ENCODE measurements at regions not wholly inside any gene's neighbourhood (a gene's known extent, or its start where the extent isn't known, plus 50 kb on each side); places are given as distances from the start of the nearest gene placed in this dataset.
"Not testable (repeated sequence)": the region's sequence is repeated elsewhere in the genome, so short reads cannot be mapped to it uniquely, and the experiment has no call there.

DNA sequence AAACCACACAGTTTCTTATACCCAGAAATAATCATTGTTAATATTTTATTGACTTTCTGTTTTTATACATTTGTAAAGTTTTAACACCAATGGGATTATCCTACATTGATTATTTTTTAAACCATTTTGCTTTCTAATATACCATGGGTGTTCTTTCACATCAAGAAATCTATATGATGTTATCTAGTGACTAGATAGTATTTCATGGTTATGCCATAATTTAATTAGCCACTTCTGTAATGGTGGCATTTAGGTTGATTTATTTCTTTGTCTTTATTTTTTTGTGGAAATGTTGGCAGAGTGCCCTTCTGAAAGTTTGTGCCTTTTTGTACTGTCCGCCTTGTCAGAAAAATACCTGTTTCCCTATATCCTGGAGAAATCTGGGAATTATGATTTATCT is 193.3 kb downstream of the CEP135 start:
- no peak for DNase-seq (ENCODE audit: low read depth in 2 of 2)

DNA sequence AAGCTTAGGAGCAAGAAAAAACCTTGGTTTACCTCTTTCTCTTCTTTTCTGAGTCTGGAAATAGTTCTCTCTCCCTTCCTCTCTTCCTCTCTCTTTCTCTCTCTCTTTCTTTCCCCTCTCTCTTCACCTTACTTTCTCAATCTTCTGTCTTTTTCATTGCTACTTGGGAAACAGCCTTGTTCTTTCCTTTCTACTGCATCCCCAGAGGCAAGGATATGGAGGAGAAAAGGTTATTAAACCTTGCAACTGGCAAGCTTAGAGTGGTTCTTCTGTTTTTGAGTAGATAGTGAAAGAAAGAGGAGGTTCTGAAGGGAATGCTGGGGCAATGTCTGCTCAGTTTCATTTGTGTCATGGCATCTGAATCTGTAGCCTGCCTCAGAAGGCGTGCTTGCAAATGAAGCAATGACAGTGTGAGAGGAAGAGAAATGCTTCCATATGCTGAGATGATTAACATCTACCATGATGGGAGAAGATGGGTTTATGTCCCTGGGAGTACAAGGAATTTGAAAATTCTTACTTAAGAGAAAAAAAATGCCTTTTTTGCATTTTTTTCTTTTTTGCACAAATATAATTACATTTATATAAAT is 190.6 kb downstream of the CEP135 start:
- DNase-seq (ENCODE audit: low read depth in 2 of 2) = no peak

- not testable (repeated sequence) for DNase-seq (ENCODE audit: low read depth in 2 of 2)
These were observed 186.1 kb downstream of the CEP135 start for GRCh38 chr4:56134834-56135233.

GRCh38 chr4:56134266-56134665 is 185.5 kb downstream of the CEP135 start:
- DNase-seq (ENCODE audit: low read depth in 2 of 2) = peak in 1 of 2 donors; percentile 49

DNA sequence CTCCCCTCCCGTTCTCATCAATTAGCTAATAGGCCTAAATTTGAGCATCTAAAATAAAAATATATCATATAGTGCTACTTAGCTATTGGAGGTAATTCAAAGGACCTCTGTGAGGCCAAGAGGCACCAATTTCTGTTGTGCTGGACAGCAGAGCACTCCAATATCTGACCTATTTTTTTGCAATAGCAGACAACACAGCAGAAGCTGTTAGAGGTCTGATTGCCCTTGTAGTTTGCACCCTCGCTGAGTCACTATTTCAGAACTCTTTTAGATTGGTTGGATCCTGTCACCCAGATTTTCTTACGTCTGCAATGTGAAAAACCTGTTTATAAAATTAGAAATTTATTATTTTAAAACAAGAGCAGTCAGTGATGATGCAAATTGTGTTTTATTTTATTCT is 184.1 kb downstream of the CEP135 start:
- no peak for DNase-seq (ENCODE audit: low read depth in 2 of 2)

DNA sequence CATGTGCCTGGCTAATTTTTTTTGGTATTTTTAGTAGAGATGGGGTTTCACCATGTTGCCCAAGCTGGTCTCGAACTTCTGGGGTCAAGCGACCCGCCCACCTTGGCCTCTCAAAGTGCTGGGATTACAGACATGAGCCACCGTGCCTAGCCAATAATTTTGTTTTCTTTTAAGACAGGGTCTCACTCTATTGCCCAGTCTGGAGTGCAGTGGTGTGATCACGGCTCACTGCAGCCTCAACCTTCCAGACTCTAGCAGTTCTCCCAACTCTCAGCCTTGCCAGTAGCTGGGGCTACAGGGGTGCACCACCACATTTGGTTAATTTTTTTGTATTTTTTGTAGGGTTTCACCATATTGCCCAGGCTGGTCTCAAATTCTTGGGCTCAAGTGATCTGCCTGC is 183.4 kb downstream of the CEP135 start:
- not testable (repeated sequence) for DNase-seq (ENCODE audit: low read depth in 2 of 2)

GRCh38 chr4:56130606-56131155 is 181.9 kb downstream of the CEP135 start:
- DNase-seq (ENCODE audit: low read depth in 2 of 2) = peak in 1 of 2 donors; percentile 5

DNA sequence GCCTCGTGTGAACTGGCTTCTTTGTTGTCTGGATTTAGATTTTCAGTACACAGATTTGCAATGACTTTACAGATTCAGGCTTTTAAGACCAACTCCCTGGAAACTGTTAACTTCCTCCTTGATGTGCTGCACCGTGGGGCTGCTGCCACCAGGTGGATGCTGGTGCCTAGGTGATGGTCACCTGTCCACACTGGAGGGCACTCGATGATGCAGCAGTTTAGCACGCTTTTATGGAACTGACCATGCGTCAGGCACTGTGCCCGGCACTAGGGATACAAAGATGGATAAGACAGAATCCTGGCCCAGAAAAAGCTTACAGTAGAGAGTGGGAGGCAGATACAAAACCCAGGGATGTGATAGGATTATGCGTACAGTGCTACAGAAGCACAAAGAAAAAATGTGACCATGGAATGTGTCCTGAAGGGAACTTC is 180.7 kb downstream of the CEP135 start:
- no peak for DNase-seq (ENCODE audit: low read depth in 2 of 2)

- peak in 1 of 2 donors; percentile 55 for DNase-seq (ENCODE audit: low read depth in 2 of 2)
These were observed 179.5 kb downstream of the CEP135 start for GRCh38 chr4:56128213-56128612.

GRCh38 chr4:56127716-56128115 is 179.0 kb downstream of the CEP135 start:
- peak in 1 of 2 donors; percentile 45 for DNase-seq (ENCODE audit: low read depth in 2 of 2)

- no peak for DNase-seq (ENCODE audit: low read depth in 2 of 2)
These were observed 174.8 kb downstream of the CEP135 start for GRCh38 chr4:56123547-56123946.

- DNase-seq (ENCODE audit: low read depth in 2 of 2) = no peak
These were observed 174.3 kb downstream of the CEP135 start for GRCh38 chr4:56123051-56123450.

GRCh38 chr4:56118845-56119244 is 170.1 kb downstream of the CEP135 start:
- DNase-seq (ENCODE audit: low read depth in 2 of 2) = no peak

DNA sequence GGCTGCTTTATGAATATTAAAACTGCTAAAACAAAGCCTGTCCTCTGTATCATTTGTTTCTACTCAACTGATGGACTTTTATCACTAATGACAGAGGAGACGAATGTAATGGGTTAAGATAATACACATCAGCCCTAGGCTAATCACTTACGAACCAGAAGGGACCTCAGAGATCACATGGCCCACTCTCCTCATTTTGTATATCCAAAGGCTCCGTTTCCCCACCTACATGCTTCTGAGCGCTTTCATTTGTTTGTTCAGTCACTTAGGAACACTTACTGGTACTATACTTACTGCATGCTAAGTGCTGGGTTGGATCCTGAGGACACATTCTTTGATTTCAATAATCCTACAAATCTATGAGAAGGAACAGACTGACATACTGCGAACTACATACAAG is 169.3 kb downstream of the CEP135 start:
- DNase-seq (ENCODE audit: low read depth in 2 of 2) = no peak

DNA sequence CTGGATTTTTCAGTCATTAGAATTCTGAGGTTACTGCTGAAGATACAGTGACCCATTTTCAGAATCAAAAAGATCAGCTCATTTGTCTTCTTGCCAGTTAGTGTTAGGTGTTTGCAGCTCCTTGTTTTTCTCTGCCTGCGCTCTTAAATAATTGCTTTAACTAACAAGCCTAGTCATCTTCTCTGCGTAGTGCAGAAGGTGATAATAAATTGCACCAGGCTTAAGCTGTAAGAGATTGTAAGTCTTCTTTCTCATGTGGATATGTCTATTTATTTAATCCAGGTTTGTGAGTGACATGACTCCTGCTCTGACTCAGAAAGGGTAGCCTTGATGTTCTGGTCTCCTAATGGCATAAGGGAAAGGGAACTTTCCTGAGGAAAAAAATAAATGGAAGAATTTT is 167.2 kb downstream of the CEP135 start:
- DNase-seq (ENCODE audit: low read depth in 2 of 2) = no peak

- no peak for DNase-seq (ENCODE audit: low read depth in 2 of 2)
These were observed 163.6 kb downstream of the CEP135 start for GRCh38 chr4:56112377-56112776.

GRCh38 chr4:56106180-56107147 is 157.7 kb downstream of the CEP135 start:
- DNase-seq (ENCODE audit: low read depth in 2 of 2) = no peak

- no peak for DNase-seq (ENCODE audit: low read depth in 2 of 2)
These were observed 155.4 kb downstream of the CEP135 start for GRCh38 chr4:56104188-56104587.

GRCh38 chr4:56102601-56103000 is 153.9 kb downstream of the CEP135 start:
- DNase-seq (ENCODE audit: low read depth in 2 of 2) = no peak

- no peak for DNase-seq (ENCODE audit: low read depth in 2 of 2)
These were observed 150.6 kb downstream of the CEP135 start for GRCh38 chr4:56099378-56099786.

- no peak for DNase-seq (ENCODE audit: low read depth in 2 of 2)
These were observed 144.8 kb downstream of the CEP135 start for GRCh38 chr4:56093576-56093975.

DNA sequence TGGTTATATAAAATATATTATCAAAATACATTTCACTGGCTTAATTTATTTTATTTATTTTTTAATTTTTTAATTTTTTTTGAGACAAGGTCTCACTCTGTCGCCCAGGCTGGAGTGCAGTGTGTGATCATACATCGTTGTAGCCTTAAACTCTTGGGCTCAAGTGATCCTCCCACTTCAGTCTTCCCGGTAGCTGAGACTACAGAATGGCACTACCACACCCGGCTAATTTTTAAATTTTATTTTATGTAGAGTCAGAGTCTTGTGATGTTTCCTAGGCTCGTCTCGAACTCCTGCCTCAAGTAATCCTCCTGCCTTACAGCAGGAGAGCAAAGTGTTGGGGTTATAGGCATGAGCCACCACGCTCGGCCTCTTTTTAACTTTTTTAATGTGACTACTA is 143.8 kb downstream of the CEP135 start:
- DNase-seq (ENCODE audit: low read depth in 2 of 2) = no peak

DNA sequence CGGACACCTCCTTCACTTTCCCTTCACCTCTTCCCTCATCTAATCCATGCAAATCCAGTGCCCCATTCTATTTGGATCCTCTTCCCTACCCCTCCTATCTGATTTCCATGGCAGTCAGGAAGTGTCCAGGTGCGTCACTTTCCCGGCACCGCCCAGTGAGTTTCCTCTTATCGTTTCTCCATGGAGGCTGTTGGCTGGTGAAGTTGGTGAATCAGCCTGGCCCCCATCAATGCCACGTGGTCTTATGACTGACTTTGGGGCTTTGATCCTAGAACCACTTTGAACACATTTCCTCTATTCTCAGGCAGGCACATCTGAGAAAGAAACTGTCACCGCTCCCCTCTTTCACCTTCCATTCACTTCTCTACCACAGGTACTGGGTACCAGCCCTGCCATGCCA is 137.8 kb downstream of the CEP135 start:
- peak; percentile 33 to 77 for DNase-seq (ENCODE audit: low read depth in 2 of 2)

All from dermis microvascular lymphatic vessel endothelial cell (primary cell).